GM12872 (cell line): ENCODE measurements at regions not wholly inside any gene's neighbourhood (a gene's known extent, or its start where the extent isn't known, plus 50 kb on each side); places are given as distances from the start of the nearest gene placed in this dataset.

ENCODE experiments used
- TF ChIP-seq, protein P1 (sequence below): IDR thresholded peaks from 3 replicates; pipeline ENCODE4 v1.5.1; 2011; ENCODE audit warnings: low read depth, mild to moderate bottlenecking, low read length, moderate library complexity; ENCODE audit not compliant: insufficient read depth

- TF ChIP-seq, protein P1, sequence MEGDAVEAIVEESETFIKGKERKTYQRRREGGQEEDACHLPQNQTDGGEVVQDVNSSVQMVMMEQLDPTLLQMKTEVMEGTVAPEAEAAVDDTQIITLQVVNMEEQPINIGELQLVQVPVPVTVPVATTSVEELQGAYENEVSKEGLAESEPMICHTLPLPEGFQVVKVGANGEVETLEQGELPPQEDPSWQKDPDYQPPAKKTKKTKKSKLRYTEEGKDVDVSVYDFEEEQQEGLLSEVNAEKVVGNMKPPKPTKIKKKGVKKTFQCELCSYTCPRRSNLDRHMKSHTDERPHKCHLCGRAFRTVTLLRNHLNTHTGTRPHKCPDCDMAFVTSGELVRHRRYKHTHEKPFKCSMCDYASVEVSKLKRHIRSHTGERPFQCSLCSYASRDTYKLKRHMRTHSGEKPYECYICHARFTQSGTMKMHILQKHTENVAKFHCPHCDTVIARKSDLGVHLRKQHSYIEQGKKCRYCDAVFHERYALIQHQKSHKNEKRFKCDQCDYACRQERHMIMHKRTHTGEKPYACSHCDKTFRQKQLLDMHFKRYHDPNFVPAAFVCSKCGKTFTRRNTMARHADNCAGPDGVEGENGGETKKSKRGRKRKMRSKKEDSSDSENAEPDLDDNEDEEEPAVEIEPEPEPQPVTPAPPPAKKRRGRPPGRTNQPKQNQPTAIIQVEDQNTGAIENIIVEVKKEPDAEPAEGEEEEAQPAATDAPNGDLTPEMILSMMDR: no peak
Observed at GRCh38 chr10:36662571-36662970, 462.8 kb upstream of the ANKRD30A start.

DNA sequence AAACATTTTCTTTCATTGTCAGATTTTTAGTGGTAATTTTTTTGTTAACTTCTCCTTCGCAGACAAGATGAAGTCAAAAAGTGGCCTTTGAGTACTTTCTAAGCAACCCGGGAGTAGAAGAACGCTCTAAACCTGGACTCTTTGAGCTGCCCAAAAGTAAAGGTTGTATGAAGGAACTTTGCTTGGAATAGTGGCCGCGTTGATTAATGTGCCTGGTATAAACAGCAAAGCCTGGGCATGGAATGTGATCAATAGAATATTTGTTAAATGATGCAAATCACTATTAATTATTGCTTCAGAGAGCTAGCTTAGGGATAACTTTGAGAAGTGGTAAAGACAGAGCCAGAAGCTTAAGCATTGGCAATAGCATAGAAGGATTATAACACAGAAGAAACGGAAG, 475.1 kb upstream of the ANKRD30A start:
- TF ChIP-seq, protein P1: no peak

DNA sequence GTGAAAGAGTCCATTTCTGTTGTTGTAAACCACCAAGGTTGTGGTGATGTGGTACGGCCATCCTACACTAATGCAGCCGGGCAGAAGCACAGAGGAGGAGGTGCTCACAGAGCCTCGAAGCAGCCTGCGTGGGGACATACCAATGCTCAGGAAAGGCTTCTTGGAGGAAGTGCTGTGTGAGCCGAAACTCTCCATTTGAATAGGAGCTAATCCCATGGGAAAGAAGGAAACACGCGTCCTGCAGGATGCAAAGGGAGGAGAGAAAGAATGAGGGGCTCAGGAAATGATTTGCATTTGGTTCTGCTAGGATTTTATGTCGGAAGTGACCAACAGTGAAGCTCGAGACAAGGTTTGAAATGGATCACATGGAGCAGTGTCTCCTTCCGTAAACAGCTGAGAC, 477.9 kb upstream of the ANKRD30A start:
- TF ChIP-seq, protein P1: no peak

- TF ChIP-seq, protein P1: no peak
Observed at GRCh38 chr10:36640626-36641025, 484.8 kb upstream of the ANKRD30A start.

DNA sequence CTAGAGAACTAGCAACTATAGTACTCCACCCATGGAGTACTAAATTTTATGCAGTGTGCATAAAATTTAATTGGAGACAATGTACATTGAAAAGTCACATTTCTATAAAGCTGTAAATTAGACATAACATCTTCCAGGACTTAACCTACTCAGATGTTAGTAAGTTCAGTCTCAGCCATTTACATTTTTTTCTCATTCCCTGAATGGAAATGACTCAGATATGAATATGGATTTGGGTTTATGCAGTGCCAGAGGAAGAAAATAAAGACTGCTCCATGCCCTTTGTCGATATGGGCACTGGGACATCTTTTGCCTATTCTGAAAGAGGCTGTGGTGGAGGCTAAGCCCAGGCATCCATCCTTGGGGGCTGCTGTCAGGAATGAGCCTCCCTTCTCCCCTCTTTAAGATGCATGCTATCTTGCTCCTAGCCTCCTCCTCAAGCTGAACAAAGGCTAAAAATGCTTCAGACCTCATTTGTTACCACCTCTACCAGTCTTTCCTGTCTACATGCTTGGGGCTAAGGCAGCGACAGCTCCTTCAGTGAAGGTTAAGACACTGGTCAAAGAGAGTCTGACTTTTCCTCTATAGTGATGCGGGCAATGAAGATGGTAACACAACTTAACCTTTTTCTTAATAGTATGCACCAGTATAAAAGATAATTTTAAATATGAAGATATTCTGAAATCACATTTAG, 486.8 kb upstream of the ANKRD30A start:
- TF ChIP-seq, protein P1: no peak

- TF ChIP-seq, protein P1: no peak
Observed at GRCh38 chr10:36636879-36637278, 488.5 kb upstream of the ANKRD30A start.

DNA sequence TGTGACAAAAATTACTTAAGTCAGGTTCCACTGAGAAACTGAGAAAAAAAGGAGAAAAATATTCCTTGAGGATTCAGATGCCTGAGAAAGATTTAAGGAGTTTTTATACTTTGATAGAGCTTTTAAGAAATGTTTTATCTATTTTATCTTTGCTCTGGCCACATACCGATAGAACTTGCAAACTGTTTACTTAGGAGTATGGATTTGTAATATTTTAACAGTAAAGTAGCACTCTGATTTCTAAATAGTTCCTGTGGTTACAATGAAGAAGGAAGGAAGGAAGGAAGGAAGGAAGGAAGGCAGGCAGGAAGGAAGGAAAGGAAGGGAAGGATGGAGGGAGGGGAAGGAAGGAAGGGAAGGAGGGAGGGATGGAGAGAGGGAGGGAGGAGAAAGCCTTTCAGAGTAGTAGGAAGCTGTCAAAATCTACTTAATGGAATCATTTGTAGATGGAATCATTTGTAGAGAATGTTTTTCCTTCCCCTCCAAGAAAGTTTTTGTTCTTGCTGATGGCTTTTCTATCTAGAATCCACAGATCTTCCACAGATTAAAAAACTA, 489.0 kb upstream of the ANKRD30A start:
- TF ChIP-seq, protein P1: no peak
